SK-N-SH treated with all-trans-retinoic acid at 6 μM for 48 hours (cell line): ENCODE measurements at regions not wholly inside any gene's neighbourhood (a gene's known extent, or its start where the extent isn't known, plus 50 kb on each side); places are given as distances from the start of the nearest gene placed in this dataset.

ENCODE experiments used
- ARNTL ChIP-seq: fragments of 450-650 bp; formaldehyde crosslinking; IDR thresholded peaks from 2 replicates; pipeline ENCODE4 v1.5.0; 2020; ENCODE audit warnings: low read depth, mild to moderate bottlenecking, moderate library complexity, borderline replicate concordance
- CREB5 ChIP-seq: fragments of 250-450 bp; sonication (Bioruptor Pico); IDR thresholded peaks from 2 replicates; pipeline ENCODE4 v1.5.1; 2020; ENCODE audit warnings: low read depth, mild to moderate bottlenecking, moderate library complexity
- CSRNP3 ChIP-seq: fragments of 250-450 bp; sonication (Bioruptor Pico); IDR thresholded peaks from 2 replicates; pipeline ENCODE4 v1.5.1; 2021; ENCODE audit warnings: mild to moderate bottlenecking, moderate library complexity
- GLIS3 ChIP-seq: fragments of 250-450 bp; sonication (Bioruptor Pico); IDR thresholded peaks from 2 replicates; pipeline ENCODE4 v1.5.0; 2020; ENCODE audit warnings: mild to moderate bottlenecking, moderate library complexity
- ISL1 ChIP-seq: fragments of 250-450 bp; sonication (Bioruptor Pico); IDR thresholded peaks from 2 replicates; pipeline ENCODE4 v2.1.2; 2022; ENCODE audit warnings: mild to moderate bottlenecking, moderate library complexity
- PATZ1 ChIP-seq: fragments of 250-450 bp; sonication (Bioruptor Pico); IDR thresholded peaks from 2 replicates; pipeline ENCODE4 v1.8.0; 2020; ENCODE audit warnings: mild to moderate bottlenecking, moderate library complexity, borderline replicate concordance
- RARB ChIP-seq: fragments of 250-450 bp; sonication (Bioruptor Pico); IDR thresholded peaks from 2 replicates; pipeline ENCODE4 v1.8.0; 2021; ENCODE audit warnings: mild to moderate bottlenecking, moderate library complexity
- SNAI2 ChIP-seq: fragments of 250-450 bp; sonication (Bioruptor Pico); IDR thresholded peaks from 2 replicates; pipeline ENCODE4 v1.5.0; 2020; ENCODE audit warnings: mild to moderate bottlenecking, moderate library complexity
- TOX ChIP-seq: fragments of 250-450 bp; sonication (Bioruptor Pico); IDR thresholded peaks from 2 replicates; pipeline ENCODE4 v1.8.0; 2021; ENCODE audit warnings: mild to moderate bottlenecking, moderate library complexity, borderline replicate concordance
- TSHZ2 ChIP-seq: fragments of 250-450 bp; sonication (Bioruptor Pico); IDR thresholded peaks from 2 replicates; pipeline ENCODE4 v1.5.0; 2020; ENCODE audit warnings: mild to moderate bottlenecking, moderate library complexity
- ZFP3 ChIP-seq: fragments of 250-450 bp; sonication (Bioruptor Pico); IDR thresholded peaks from 2 replicates; pipeline ENCODE4 v1.5.0; 2020; ENCODE audit warnings: mild to moderate bottlenecking, moderate library complexity
- ZNF565 ChIP-seq: fragments of 450-650 bp; formaldehyde crosslinking; conservative IDR thresholded peaks from 2 replicates; pipeline ENCODE4 v1.5.0; 2020; ENCODE audit warnings: low read depth, mild to moderate bottlenecking, moderate library complexity
- ZNF70 ChIP-seq: fragments of 450-650 bp; formaldehyde crosslinking; IDR thresholded peaks from 2 replicates; pipeline ENCODE4 v1.5.0; 2020; ENCODE audit warnings: mild to moderate bottlenecking, moderate library complexity

- TF ChIP-seq CREB5 (CRISPR knock-in tag) (no peak), TSHZ2 (CRISPR knock-in tag) (no peak), CSRNP3 (no peak), ISL1 (CRISPR knock-in tag) (no peak), ZFP3 (no peak), ARNTL (CRISPR knock-in tag) (no peak), RARB (CRISPR knock-in tag) (no peak), PATZ1 (CRISPR knock-in tag) (no peak), SNAI2 (CRISPR knock-in tag) (no peak), ZNF565 (CRISPR knock-in tag) (no peak), ZNF70 (CRISPR knock-in tag) (no peak), TOX (CRISPR knock-in tag) (no peak), GLIS3 (CRISPR knock-in tag) (no peak)
These were observed 85.3 kb upstream of the STX18 start for GRCh38 chr4:4627111-4627510.
